Heart left ventricle (tissue), 13 donors: ENCODE measurements at regions not wholly inside any gene's neighbourhood (a gene's known extent, or its start where the extent isn't known, plus 50 kb on each side); places are given as distances from the start of the nearest gene placed in this dataset.

Experiments used
- CTCF ChIP-seq, 12 donors: fragments of 200-600 bp; sonication (generic) in 4 of 12; IDR thresholded peaks; one replicate each; pipeline versions ENCODE4 v1.5.0 to v1.8.0; 2018 to 2022; ENCODE audit warnings: antibody characterized with exemption in 12 of 12, mild to moderate bottlenecking in 5 of 12
- POLR2A ChIP-seq, 2 donors: fragments of 450-650 bp; IDR thresholded peaks; one replicate each; pipeline ENCODE4 v1.6.1; 2017; ENCODE audit warnings: antibody characterized with exemption in 2 of 2, mild to moderate bottlenecking in 2 of 2, moderate library complexity in 2 of 2
- donor health status: ischemic (EF 13 %, LVEDD 7.1; RV severe dilation, severe dysfunction).
- donor health status: DM: no; HTN: yes; CAD: no.
- donor health status: DM: no; HTN: no; CAD: no.
- donor health status: ischemic (EF 25% LVEDD 6.9; RV normal size, moderate dysfunction).
- donor health status: ischemic (EF 25% LVEDD 5.7; RV mildly dilated, moderate dysfunction).
- donor health status: ischemic (EF 35%, LVEDD 5.7; RV mildly dilated, moderate dysfunction).
- donor health status: nonischemic (EF 11% LVEDD 7.7; RV severe dilation, severe dysfunction).
- donor health status: DM: yes; HTN: yes; CAD: no.
- donor health status: PGD.
- donor health status: ischemic (EF 29% LVEDD 5.4; RV normal size, mild dysfunction).
- donor health status: nonischemic (EF 23%, LVEDD 6.1; RV moderate dilation, normal function).

GRCh38 chr3:118772547-118773011 is 262.1 kb downstream of the IGSF11 start:
- no peak for TF ChIP-seq CTCF (IDR thresholded peaks at IDR 0.05)
- TF ChIP-seq POLR2A (IDR thresholded peaks at IDR 0.05): no peak
